ENCODE measurements at regions not wholly inside any gene's neighbourhood (a gene's known extent, or its start where the extent isn't known, plus 50 kb on each side); places are given as distances from the start of the nearest gene placed in this dataset.

DNA sequence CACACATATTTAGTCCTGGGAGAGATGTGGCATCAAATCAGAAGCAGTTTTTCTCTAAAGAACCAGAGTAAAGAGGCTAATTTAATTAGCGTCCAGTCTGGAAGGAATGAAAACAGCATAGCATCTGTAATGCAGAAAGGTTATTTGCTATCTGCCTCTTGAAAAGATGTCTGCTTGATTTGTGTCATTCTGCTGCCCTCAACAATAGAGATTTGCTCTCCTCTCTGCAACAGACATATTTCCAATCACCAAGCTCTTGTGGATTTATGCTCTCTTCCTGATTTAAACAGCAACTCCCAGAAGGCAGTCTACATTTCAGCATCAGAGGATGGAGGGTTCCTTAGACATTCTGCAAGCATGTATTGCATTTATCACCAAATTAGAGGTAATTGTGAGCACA, 53.5 kb upstream of the AKAP12 start:
- ChIA-PET CTCF (no interaction called here), RAD21 (ENCODE audit: low non-redundant PET in 1 of 2, low total read pairs in 2 of 2, uncharacterized antibody in 2 of 2, unreplicated experiment in 2 of 2) (no interaction called here), POLR2A (no interaction called here)
- Histone ChIP-seq H4K20me1 (ENCODE audit: insufficient read depth) (no peaks in the 10 kb centered on the region), H3K79me2 (ENCODE audit: insufficient read depth, low read length) (no peaks in the 10 kb centered on the region), H3K9ac (ENCODE audit: low read length) (no peak overlapping the region), H3K27ac (ENCODE audit: low read depth, low read length) (no peak overlapping the region), H3K9me2 (ENCODE audit: insufficient read depth) (no peaks in the 10 kb centered on the region), H3K4me1 (ENCODE audit: control insufficient read depth in 1 of 2, insufficient read depth in 2 of 2, low read length in 2 of 2) (no peaks in the 10 kb centered on the region), H3K4me2 (ENCODE audit: low read length) (no peak overlapping the region), H3K4me3 (replicated peaks in 1 of 2; ENCODE audit: low read depth in 1 of 2, low read length in 2 of 2) (no peak overlapping the region), H3K36me3 (ENCODE audit: control insufficient read depth in 1 of 2, insufficient read depth in 2 of 2, low read length in 2 of 2) (no peaks in the 10 kb centered on the region), H3K9me3 (ENCODE audit: control insufficient read depth in 1 of 2, insufficient read depth in 1 of 2, low read depth in 1 of 2, low read length in 2 of 2) (no peaks in the 10 kb centered on the region; a peak in 1 of 4 replicates), H3K27me3 (ENCODE audit: insufficient read depth, low read length) (no peaks in the 10 kb centered on the region), H2AFZ (ENCODE audit: low read depth, low read length, poor library complexity, severe bottlenecking) (no peak overlapping the region)
- DNase-seq (ENCODE audit: low read depth, low spot score) (no peak), ATAC-seq (no peak)
- no TSS peak for BruUV-seq (replicated peaks)
- no peak for TF ChIP-seq EZH2 (IDR thresholded peaks at IDR 0.05)
- TF ChIP-seq POLR2A (IDR thresholded peaks at IDR 0.05; ENCODE audit: borderline replicate concordance, extremely low read depth, insufficient read depth, insufficient read length) = no peak
- TF ChIP-seq ZFX (IDR thresholded peaks at IDR 0.05) = no peak
- no peak for TF ChIP-seq YY1 (IDR thresholded peaks at IDR 0.05; ENCODE audit: extremely low read depth, insufficient replicate concordance, low read depth, low read length)
- TF ChIP-seq, protein P1, sequence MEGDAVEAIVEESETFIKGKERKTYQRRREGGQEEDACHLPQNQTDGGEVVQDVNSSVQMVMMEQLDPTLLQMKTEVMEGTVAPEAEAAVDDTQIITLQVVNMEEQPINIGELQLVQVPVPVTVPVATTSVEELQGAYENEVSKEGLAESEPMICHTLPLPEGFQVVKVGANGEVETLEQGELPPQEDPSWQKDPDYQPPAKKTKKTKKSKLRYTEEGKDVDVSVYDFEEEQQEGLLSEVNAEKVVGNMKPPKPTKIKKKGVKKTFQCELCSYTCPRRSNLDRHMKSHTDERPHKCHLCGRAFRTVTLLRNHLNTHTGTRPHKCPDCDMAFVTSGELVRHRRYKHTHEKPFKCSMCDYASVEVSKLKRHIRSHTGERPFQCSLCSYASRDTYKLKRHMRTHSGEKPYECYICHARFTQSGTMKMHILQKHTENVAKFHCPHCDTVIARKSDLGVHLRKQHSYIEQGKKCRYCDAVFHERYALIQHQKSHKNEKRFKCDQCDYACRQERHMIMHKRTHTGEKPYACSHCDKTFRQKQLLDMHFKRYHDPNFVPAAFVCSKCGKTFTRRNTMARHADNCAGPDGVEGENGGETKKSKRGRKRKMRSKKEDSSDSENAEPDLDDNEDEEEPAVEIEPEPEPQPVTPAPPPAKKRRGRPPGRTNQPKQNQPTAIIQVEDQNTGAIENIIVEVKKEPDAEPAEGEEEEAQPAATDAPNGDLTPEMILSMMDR (IDR thresholded peaks at IDR 0.05 in 2 of 3, conservative IDR thresholded peaks at IDR 0.05 in 1 of 3; ENCODE audit: borderline replicate concordance in 1 of 3, insufficient read depth in 1 of 3, low read depth in 2 of 3, low read length in 2 of 3) = no peak
- TF ChIP-seq SP1 (IDR thresholded peaks at IDR 0.05; ENCODE audit: low read depth) = no peak
- TF ChIP-seq EGR1 (IDR thresholded peaks at IDR 0.05; ENCODE audit: low read depth) = no peak
- TF ChIP-seq, protein P2, sequence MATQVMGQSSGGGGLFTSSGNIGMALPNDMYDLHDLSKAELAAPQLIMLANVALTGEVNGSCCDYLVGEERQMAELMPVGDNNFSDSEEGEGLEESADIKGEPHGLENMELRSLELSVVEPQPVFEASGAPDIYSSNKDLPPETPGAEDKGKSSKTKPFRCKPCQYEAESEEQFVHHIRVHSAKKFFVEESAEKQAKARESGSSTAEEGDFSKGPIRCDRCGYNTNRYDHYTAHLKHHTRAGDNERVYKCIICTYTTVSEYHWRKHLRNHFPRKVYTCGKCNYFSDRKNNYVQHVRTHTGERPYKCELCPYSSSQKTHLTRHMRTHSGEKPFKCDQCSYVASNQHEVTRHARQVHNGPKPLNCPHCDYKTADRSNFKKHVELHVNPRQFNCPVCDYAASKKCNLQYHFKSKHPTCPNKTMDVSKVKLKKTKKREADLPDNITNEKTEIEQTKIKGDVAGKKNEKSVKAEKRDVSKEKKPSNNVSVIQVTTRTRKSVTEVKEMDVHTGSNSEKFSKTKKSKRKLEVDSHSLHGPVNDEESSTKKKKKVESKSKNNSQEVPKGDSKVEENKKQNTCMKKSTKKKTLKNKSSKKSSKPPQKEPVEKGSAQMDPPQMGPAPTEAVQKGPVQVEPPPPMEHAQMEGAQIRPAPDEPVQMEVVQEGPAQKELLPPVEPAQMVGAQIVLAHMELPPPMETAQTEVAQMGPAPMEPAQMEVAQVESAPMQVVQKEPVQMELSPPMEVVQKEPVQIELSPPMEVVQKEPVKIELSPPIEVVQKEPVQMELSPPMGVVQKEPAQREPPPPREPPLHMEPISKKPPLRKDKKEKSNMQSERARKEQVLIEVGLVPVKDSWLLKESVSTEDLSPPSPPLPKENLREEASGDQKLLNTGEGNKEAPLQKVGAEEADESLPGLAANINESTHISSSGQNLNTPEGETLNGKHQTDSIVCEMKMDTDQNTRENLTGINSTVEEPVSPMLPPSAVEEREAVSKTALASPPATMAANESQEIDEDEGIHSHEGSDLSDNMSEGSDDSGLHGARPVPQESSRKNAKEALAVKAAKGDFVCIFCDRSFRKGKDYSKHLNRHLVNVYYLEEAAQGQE (IDR thresholded peaks at IDR 0.05; ENCODE audit: low read depth) = no peak
- TF ChIP-seq FOSL1 (IDR thresholded peaks at IDR 0.05; ENCODE audit: low read depth) = no peak
- TF ChIP-seq POLR2AphosphoS5 (IDR thresholded peaks at IDR 0.05; ENCODE audit: low read depth, low read length) = no peak
- no peak for TF ChIP-seq JUND (IDR thresholded peaks at IDR 0.05)
- TF ChIP-seq SRF (IDR thresholded peaks at IDR 0.05; ENCODE audit: low read depth) = no peak
- no peak for TF ChIP-seq CBX3 (IDR thresholded peaks at IDR 0.05; ENCODE audit: low read depth)
- TF ChIP-seq CEBPB (IDR thresholded peaks at IDR 0.05; ENCODE audit: low read depth) = no peak
- TF ChIP-seq, protein P3, sequence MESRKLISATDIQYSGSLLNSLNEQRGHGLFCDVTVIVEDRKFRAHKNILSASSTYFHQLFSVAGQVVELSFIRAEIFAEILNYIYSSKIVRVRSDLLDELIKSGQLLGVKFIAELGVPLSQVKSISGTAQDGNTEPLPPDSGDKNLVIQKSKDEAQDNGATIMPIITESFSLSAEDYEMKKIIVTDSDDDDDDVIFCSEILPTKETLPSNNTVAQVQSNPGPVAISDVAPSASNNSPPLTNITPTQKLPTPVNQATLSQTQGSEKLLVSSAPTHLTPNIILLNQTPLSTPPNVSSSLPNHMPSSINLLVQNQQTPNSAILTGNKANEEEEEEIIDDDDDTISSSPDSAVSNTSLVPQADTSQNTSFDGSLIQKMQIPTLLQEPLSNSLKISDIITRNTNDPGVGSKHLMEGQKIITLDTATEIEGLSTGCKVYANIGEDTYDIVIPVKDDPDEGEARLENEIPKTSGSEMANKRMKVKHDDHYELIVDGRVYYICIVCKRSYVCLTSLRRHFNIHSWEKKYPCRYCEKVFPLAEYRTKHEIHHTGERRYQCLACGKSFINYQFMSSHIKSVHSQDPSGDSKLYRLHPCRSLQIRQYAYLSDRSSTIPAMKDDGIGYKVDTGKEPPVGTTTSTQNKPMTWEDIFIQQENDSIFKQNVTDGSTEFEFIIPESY (IDR thresholded peaks at IDR 0.05; ENCODE audit: extremely low read depth, insufficient replicate concordance, low read length) = no peak
- no peak for TF ChIP-seq RAD21 (IDR thresholded peaks at IDR 0.05; ENCODE audit: low read depth)
- intact Hi-C loops (cut with micrococcal nuclease) = no loop called here

All from HCT116 (cell line).